ENCODE measurements at regions not wholly inside any gene's neighbourhood (a gene's known extent, or its start where the extent isn't known, plus 50 kb on each side); places are given as distances from the start of the nearest gene placed in this dataset.

DNA sequence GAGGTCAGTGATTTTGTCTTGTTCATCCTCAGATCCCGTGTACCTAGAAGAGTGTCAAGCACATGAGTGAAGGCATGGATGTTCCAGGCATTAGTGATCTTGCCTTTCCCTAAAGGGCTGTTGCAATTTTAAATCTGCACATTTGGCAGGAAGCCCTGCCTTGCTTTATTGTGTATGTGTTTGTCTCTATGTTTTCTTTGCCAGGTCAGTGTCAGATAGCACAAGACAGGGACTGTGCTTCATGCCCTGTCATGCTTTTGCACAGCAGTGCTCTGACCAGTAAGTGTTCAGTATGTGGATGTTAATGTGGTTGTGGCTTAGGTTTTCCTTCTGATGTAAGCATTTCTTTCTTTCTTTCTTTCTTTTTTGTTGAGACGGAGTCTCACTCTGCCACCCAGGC, 131.5 kb downstream of the RGPD3 start:
- TF ChIP-seq, protein P1, sequence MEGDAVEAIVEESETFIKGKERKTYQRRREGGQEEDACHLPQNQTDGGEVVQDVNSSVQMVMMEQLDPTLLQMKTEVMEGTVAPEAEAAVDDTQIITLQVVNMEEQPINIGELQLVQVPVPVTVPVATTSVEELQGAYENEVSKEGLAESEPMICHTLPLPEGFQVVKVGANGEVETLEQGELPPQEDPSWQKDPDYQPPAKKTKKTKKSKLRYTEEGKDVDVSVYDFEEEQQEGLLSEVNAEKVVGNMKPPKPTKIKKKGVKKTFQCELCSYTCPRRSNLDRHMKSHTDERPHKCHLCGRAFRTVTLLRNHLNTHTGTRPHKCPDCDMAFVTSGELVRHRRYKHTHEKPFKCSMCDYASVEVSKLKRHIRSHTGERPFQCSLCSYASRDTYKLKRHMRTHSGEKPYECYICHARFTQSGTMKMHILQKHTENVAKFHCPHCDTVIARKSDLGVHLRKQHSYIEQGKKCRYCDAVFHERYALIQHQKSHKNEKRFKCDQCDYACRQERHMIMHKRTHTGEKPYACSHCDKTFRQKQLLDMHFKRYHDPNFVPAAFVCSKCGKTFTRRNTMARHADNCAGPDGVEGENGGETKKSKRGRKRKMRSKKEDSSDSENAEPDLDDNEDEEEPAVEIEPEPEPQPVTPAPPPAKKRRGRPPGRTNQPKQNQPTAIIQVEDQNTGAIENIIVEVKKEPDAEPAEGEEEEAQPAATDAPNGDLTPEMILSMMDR (IDR thresholded peaks at IDR 0.05; ENCODE audit: insufficient read depth, low read length): no peak
- TF ChIP-seq REST (IDR thresholded peaks at IDR 0.05; ENCODE audit: insufficient replicate concordance, low read depth): no peak
- TF ChIP-seq POLR2AphosphoS5 (IDR thresholded peaks at IDR 0.05; ENCODE audit: low read depth): no peak
- no peak for TF ChIP-seq GABPA (IDR thresholded peaks at IDR 0.05; ENCODE audit: low read depth)
